SK-N-SH treated with all-trans-retinoic acid at 6 μM for 48 hours (cell line): ENCODE measurements at regions not wholly inside any gene's neighbourhood (a gene's known extent, or its start where the extent isn't known, plus 50 kb on each side); places are given as distances from the start of the nearest gene placed in this dataset.

Experiments used
- ATAC-seq: fragments of 200-7000 bp; cut with Tn5 transposase; 3 replicates; pipeline ENCODE4 v1.9.1; 2020; ENCODE audit warnings: mild to moderate bottlenecking, moderate library complexity
- ARNTL ChIP-seq: fragments of 450-650 bp; formaldehyde crosslinking; IDR thresholded peaks from 2 replicates; pipeline ENCODE4 v1.5.0; 2020; ENCODE audit warnings: low read depth, mild to moderate bottlenecking, moderate library complexity, borderline replicate concordance
- BACH2 ChIP-seq: fragments of 250-450 bp; sonication (Bioruptor Pico); IDR thresholded peaks from 2 replicates; pipeline ENCODE4 v1.9.0; 2021; ENCODE audit warnings: mild to moderate bottlenecking, borderline replicate concordance
- ESRRG ChIP-seq: fragments of 250-450 bp; sonication (Bioruptor Pico); IDR thresholded peaks from 2 replicates; pipeline ENCODE4 v1.6.1; 2021; ENCODE audit warnings: mild to moderate bottlenecking
- GLIS3 ChIP-seq: fragments of 250-450 bp; sonication (Bioruptor Pico); IDR thresholded peaks from 2 replicates; pipeline ENCODE4 v1.5.0; 2020; ENCODE audit warnings: mild to moderate bottlenecking, moderate library complexity
- ISL1 ChIP-seq: fragments of 250-450 bp; sonication (Bioruptor Pico); IDR thresholded peaks from 2 replicates; pipeline ENCODE4 v2.1.2; 2022; ENCODE audit warnings: mild to moderate bottlenecking, moderate library complexity
- OSR1 ChIP-seq: fragments of 250-450 bp; sonication (Bioruptor Pico); IDR thresholded peaks from 2 replicates; pipeline ENCODE4 v1.8.0; 2022; ENCODE audit warnings: moderate library complexity, mild to moderate bottlenecking, inconsistent platforms
- PPARA ChIP-seq: fragments of 250-450 bp; sonication (Bioruptor Pico); IDR thresholded peaks from 2 replicates; pipeline ENCODE4 v1.5.0; 2020; ENCODE audit warnings: mild to moderate bottlenecking, borderline replicate concordance
- RARB ChIP-seq: fragments of 250-450 bp; sonication (Bioruptor Pico); IDR thresholded peaks from 2 replicates; pipeline ENCODE4 v1.8.0; 2021; ENCODE audit warnings: mild to moderate bottlenecking, moderate library complexity
- SNAI2 ChIP-seq: fragments of 250-450 bp; sonication (Bioruptor Pico); IDR thresholded peaks from 2 replicates; pipeline ENCODE4 v1.5.0; 2020; ENCODE audit warnings: mild to moderate bottlenecking, moderate library complexity
- TCF4 ChIP-seq: fragments of 250-450 bp; sonication (Bioruptor Pico); IDR thresholded peaks from 2 replicates; pipeline ENCODE4 v1.8.0; 2021; ENCODE audit warnings: mild to moderate bottlenecking, moderate library complexity, borderline replicate concordance
- TOX ChIP-seq: fragments of 250-450 bp; sonication (Bioruptor Pico); IDR thresholded peaks from 2 replicates; pipeline ENCODE4 v1.8.0; 2021; ENCODE audit warnings: mild to moderate bottlenecking, moderate library complexity, borderline replicate concordance
- ZFP3 ChIP-seq: fragments of 250-450 bp; sonication (Bioruptor Pico); IDR thresholded peaks from 2 replicates; pipeline ENCODE4 v1.5.0; 2020; ENCODE audit warnings: mild to moderate bottlenecking, moderate library complexity
- ZFP30 ChIP-seq: fragments of 450-650 bp; formaldehyde crosslinking; IDR thresholded peaks from 2 replicates; pipeline ENCODE4 v1.5.0; 2022; ENCODE audit warnings: mild to moderate bottlenecking, moderate library complexity
- ZNF565 ChIP-seq: fragments of 450-650 bp; formaldehyde crosslinking; conservative IDR thresholded peaks from 2 replicates; pipeline ENCODE4 v1.5.0; 2020; ENCODE audit warnings: low read depth, mild to moderate bottlenecking, moderate library complexity
- ZNF70 ChIP-seq: fragments of 450-650 bp; formaldehyde crosslinking; IDR thresholded peaks from 2 replicates; pipeline ENCODE4 v1.5.0; 2020; ENCODE audit warnings: mild to moderate bottlenecking, moderate library complexity
- ZNF8 ChIP-seq: fragments of 450-650 bp; formaldehyde crosslinking; IDR thresholded peaks from 2 replicates; pipeline ENCODE4 v1.5.0; 2020; ENCODE audit warnings: mild to moderate bottlenecking, moderate library complexity
- TF ChIP-seq, protein P1 (sequence below): fragments of 250-450 bp; sonication (Bioruptor Pico); IDR thresholded peaks from 2 replicates; pipeline ENCODE4 v1.5.0; 2020; ENCODE audit warnings: mild to moderate bottlenecking, moderate library complexity
- TF ChIP-seq, protein P2 (sequence below): fragments of 250-450 bp; sonication (Bioruptor Pico); IDR thresholded peaks from 2 replicates; pipeline ENCODE4 v1.5.1; 2020; ENCODE audit warnings: low read depth, mild to moderate bottlenecking, moderate library complexity
- TF ChIP-seq, protein P3 (sequence below): fragments of 250-450 bp; sonication (Bioruptor Pico); IDR thresholded peaks from 2 replicates; pipeline ENCODE4 v1.8.0; 2020; ENCODE audit warnings: mild to moderate bottlenecking, moderate library complexity, borderline replicate concordance
- TF ChIP-seq, protein P4 (sequence below): fragments of 250-450 bp; sonication (Bioruptor Pico); IDR thresholded peaks from 2 replicates; pipeline ENCODE4 v1.8.0; 2021; ENCODE audit warnings: low read depth, mild to moderate bottlenecking, moderate library complexity, borderline replicate concordance

DNA sequence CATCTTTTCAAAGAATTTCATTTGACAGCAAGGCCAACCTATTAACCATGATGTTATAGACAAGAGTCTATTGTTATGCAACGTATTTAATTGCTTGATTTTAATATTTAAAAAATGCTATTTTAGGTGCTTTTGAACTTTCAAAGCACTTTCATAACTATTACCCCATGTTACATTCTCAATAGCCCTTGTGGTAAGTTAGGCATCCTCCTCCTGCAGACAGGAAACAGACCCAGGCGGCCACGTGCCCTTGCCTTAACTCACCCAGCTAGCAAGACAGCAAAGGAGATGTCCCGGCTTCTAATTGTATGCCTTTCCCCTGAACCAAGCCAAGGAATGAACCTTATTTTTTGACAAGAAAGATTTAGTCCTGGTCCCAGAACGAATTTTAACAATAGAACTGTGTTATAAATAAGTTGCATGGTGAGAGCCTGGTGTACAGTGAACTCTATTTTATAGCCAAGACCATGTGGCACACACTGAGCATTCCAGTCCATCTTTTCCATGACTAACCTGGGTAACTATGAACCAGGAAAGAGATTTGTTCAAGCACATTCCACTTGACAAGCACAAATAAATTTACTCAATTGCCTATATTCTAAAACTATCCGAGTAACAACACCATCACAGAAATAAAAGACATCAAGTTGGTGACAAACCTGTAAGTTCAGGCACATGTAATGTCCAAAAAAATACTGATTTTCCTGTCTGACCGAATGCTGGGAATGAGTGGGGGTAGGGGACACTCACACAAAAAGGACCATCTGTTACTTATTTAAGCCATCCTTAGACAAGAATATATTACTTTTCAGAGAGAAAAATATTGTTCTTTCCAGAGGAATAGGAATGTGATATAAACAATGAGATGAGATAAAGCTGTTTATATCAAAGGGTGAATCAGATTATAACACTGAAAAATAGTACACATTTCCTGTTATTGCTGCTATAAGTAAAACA is 163.0 kb downstream of the EFNB2 start:
- TF ChIP-seq RARB (CRISPR knock-in tag) (no peak), ZFP30 (CRISPR knock-in tag) (no peak), OSR1 (peak; percentile 58; the same call in 1 of the 2 replicates), ZNF8 (CRISPR knock-in tag) (no peak), SNAI2 (CRISPR knock-in tag) (no peak), TOX (peak; percentile 7; the same call in 1 of the 2 replicates), ISL1 (CRISPR knock-in tag) (no peak), PPARA (CRISPR knock-in tag) (no peak)
- peak; percentile 83 for ATAC-seq

DNA sequence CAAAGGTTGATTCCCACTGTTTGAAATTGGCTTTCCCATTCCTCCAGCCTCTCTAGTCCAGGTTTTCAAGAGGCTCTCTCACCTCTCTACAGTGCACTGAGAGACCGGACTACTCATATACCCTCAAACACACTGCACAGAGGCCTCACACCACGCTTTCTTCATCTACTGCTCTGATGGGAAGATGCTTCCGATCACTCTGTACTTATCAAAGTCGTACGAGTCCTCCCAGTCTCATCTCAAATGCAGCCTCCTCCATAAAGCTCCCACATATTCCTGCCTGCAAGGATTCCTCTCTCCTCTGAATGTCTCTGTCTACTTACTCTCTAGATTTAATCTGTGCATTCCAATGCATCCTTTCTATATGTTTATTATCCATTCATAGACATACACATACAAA is 164.4 kb downstream of the EFNB2 start:
- no peak for TF ChIP-seq ESRRG (CRISPR knock-in tag)
- TF ChIP-seq GLIS3 (CRISPR knock-in tag) = no peak
- no peak for TF ChIP-seq OSR1
- TF ChIP-seq ISL1 (CRISPR knock-in tag) = no peak
- no peak for TF ChIP-seq BACH2
- no peak for TF ChIP-seq TOX
- TF ChIP-seq, protein P1, sequence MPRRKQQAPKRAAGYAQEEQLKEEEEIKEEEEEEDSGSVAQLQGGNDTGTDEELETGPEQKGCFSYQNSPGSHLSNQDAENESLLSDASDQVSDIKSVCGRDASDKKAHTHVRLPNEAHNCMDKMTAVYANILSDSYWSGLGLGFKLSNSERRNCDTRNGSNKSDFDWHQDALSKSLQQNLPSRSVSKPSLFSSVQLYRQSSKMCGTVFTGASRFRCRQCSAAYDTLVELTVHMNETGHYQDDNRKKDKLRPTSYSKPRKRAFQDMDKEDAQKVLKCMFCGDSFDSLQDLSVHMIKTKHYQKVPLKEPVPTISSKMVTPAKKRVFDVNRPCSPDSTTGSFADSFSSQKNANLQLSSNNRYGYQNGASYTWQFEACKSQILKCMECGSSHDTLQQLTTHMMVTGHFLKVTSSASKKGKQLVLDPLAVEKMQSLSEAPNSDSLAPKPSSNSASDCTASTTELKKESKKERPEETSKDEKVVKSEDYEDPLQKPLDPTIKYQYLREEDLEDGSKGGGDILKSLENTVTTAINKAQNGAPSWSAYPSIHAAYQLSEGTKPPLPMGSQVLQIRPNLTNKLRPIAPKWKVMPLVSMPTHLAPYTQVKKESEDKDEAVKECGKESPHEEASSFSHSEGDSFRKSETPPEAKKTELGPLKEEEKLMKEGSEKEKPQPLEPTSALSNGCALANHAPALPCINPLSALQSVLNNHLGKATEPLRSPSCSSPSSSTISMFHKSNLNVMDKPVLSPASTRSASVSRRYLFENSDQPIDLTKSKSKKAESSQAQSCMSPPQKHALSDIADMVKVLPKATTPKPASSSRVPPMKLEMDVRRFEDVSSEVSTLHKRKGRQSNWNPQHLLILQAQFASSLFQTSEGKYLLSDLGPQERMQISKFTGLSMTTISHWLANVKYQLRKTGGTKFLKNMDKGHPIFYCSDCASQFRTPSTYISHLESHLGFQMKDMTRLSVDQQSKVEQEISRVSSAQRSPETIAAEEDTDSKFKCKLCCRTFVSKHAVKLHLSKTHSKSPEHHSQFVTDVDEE (CRISPR knock-in tag) = no peak
- TF ChIP-seq SNAI2 (CRISPR knock-in tag) = no peak
- no peak for TF ChIP-seq PPARA (CRISPR knock-in tag)
- TF ChIP-seq ZFP3 (CRISPR knock-in tag) = no peak
- no peak for ATAC-seq

DNA sequence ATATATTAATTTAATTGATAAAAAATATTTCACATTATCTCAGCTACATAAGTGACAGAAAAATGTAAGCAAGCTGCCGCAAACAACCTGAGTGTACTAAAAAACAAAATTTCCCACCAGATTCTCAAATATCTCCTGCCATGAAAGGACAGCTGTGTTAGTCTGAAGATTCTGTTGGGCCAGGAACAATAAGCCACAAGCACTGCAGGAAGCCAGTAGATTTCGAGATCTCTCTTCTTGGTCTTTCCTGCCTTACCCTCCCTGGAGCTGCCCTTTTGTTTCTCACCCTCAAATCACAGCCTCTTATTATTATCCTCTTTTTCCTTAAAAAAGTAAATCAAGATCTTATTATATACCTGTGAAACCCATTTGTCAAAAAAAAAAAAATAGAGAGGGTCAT is 165.6 kb downstream of the EFNB2 start:
- TF ChIP-seq ZNF8 (CRISPR knock-in tag) (no peak), ZNF565 (CRISPR knock-in tag) (no peak), ZNF70 (CRISPR knock-in tag) (no peak), TCF4 (CRISPR knock-in tag) (no peak), RARB (CRISPR knock-in tag) (no peak), ARNTL (CRISPR knock-in tag) (no peak), ISL1 (CRISPR knock-in tag) (no peak), GLIS3 (CRISPR knock-in tag) (no peak), ZFP3 (CRISPR knock-in tag) (no peak)
- TF ChIP-seq, protein P2, sequence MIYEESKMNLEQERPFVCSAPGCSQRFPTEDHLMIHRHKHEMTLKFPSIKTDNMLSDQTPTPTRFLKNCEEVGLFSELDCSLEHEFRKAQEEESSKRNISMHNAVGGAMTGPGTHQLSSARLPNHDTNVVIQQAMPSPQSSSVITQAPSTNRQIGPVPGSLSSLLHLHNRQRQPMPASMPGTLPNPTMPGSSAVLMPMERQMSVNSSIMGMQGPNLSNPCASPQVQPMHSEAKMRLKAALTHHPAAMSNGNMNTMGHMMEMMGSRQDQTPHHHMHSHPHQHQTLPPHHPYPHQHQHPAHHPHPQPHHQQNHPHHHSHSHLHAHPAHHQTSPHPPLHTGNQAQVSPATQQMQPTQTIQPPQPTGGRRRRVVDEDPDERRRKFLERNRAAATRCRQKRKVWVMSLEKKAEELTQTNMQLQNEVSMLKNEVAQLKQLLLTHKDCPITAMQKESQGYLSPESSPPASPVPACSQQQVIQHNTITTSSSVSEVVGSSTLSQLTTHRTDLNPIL (CRISPR knock-in tag) = no peak
- TF ChIP-seq, protein P3, sequence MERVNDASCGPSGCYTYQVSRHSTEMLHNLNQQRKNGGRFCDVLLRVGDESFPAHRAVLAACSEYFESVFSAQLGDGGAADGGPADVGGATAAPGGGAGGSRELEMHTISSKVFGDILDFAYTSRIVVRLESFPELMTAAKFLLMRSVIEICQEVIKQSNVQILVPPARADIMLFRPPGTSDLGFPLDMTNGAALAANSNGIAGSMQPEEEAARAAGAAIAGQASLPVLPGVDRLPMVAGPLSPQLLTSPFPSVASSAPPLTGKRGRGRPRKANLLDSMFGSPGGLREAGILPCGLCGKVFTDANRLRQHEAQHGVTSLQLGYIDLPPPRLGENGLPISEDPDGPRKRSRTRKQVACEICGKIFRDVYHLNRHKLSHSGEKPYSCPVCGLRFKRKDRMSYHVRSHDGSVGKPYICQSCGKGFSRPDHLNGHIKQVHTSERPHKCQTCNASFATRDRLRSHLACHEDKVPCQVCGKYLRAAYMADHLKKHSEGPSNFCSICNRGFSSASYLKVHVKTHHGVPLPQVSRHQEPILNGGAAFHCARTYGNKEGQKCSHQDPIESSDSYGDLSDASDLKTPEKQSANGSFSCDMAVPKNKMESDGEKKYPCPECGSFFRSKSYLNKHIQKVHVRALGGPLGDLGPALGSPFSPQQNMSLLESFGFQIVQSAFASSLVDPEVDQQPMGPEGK (CRISPR knock-in tag) = no peak
- TF ChIP-seq, protein P4, sequence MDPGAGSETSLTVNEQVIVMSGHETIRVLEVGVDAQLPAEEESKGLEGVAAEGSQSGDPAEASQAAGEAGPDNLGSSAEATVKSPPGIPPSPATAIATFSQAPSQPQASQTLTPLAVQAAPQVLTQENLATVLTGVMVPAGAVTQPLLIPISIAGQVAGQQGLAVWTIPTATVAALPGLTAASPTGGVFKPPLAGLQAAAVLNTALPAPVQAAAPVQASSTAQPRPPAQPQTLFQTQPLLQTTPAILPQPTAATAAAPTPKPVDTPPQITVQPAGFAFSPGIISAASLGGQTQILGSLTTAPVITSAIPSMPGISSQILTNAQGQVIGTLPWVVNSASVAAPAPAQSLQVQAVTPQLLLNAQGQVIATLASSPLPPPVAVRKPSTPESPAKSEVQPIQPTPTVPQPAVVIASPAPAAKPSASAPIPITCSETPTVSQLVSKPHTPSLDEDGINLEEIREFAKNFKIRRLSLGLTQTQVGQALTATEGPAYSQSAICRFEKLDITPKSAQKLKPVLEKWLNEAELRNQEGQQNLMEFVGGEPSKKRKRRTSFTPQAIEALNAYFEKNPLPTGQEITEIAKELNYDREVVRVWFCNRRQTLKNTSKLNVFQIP = no peak
- TF ChIP-seq, protein P1 (CRISPR knock-in tag) = no peak
- TF ChIP-seq, all 23 proteins: peak for 0
- ATAC-seq = no peak
